ENCODE measurements at regions not wholly inside any gene's neighbourhood (a gene's known extent, or its start where the extent isn't known, plus 50 kb on each side); places are given as distances from the start of the nearest gene placed in this dataset.

GRCh38 chr22:22746963-22747933, 102.8 kb downstream of the GGTLC2 start:
- no peaks in the 10 kb centered on the region for H3K4me1 ChIP-seq (ENCODE audit: control insufficient read depth, insufficient read depth, low read length)
- CTCF ChIA-PET: interaction anchor here (0.6 to 6.8 kb wide), 15 partner anchors 6 to 369 kb away, joined by 3 to 46 read pairs (median 10); no protein-coding TSS in a partner anchor
- H3K4me3 ChIP-seq (ENCODE audit: low read depth, low read length): no peak overlapping the region
- no peak overlapping the region for H3K27ac ChIP-seq (ENCODE audit: extremely low read depth, low read depth, low read length)
- TF ChIP-seq ZNF514 (tag by site-specific recombination; IDR thresholded peaks at IDR 0.05): no peak
- TF ChIP-seq ZNF266 (tag by site-specific recombination; IDR thresholded peaks at IDR 0.05; ENCODE audit: low read depth): no peak
- no peak for TF ChIP-seq ZNF394 (tag by site-specific recombination; IDR thresholded peaks at IDR 0.05; ENCODE audit: borderline replicate concordance)
- TF ChIP-seq ZNF121 (tag by site-specific recombination; IDR thresholded peaks at IDR 0.05): no peak
- TF ChIP-seq ZNF596 (tag by site-specific recombination; IDR thresholded peaks at IDR 0.05): no peak
- TF ChIP-seq ZNF670 (tag by site-specific recombination; IDR thresholded peaks at IDR 0.05; ENCODE audit: low read depth): no peak
- TF ChIP-seq ZNF24 (tag by site-specific recombination; IDR thresholded peaks at IDR 0.05): no peak
- no peak for TF ChIP-seq BCL11A (tag by site-specific recombination; IDR thresholded peaks at IDR 0.05; ENCODE audit: low read depth)
- no peak for TF ChIP-seq YY2 (tag by site-specific recombination; IDR thresholded peaks at IDR 0.05)
- TF ChIP-seq ZNF544 (tag by site-specific recombination; IDR thresholded peaks at IDR 0.05): no peak
- TF ChIP-seq ZNF157 (tag by site-specific recombination; IDR thresholded peaks at IDR 0.05): no peak
- TF ChIP-seq ZNF549 (tag by site-specific recombination; IDR thresholded peaks at IDR 0.05): no peak
- no peak for TF ChIP-seq ZNF561 (tag by site-specific recombination; IDR thresholded peaks at IDR 0.05; ENCODE audit: borderline replicate concordance)
- no peaks in the 10 kb centered on the region for H3K9me3 ChIP-seq (ENCODE audit: control insufficient read depth, insufficient read depth, low read depth, low read length)
- no peaks in the 10 kb centered on the region for H3K36me3 ChIP-seq (ENCODE audit: control insufficient read depth in 2 of 2, insufficient read depth in 1 of 2, low read length in 2 of 2)
- POLR2A ChIA-PET: no interaction called here

GRCh38 chr22:22748297-22748743, 103.9 kb downstream of the GGTLC2 start:
- H3K4me1 ChIP-seq (ENCODE audit: control insufficient read depth, insufficient read depth, low read length): no peaks in the 10 kb centered on the region
- CTCF ChIA-PET: interaction anchor here (0.8 to 1.7 kb wide), 12 partner anchors 12 to 284 kb away, joined by 3 to 9 read pairs (median 4); no protein-coding TSS in a partner anchor
- no peak overlapping the region for H3K27ac ChIP-seq (ENCODE audit: extremely low read depth, low read depth, low read length)

More at GRCh38 chr22:22748297-22748743, 103.9 kb downstream of the GGTLC2 start:
- no peak overlapping the region for H3K4me3 ChIP-seq (ENCODE audit: low read depth, low read length)
- H3K9me3 ChIP-seq (ENCODE audit: control insufficient read depth, insufficient read depth, low read depth, low read length): no peaks in the 10 kb centered on the region
- no peak for TF ChIP-seq ZNF335 (tag by site-specific recombination; conservative IDR thresholded peaks at IDR 0.05)
- TF ChIP-seq ZNF398 (tag by site-specific recombination; IDR thresholded peaks at IDR 0.05): no peak
- TF ChIP-seq BCL11B (tag by site-specific recombination; IDR thresholded peaks at IDR 0.05; ENCODE audit: low read depth): no peak
- no peak for TF ChIP-seq YY1 (tag by site-specific recombination; IDR thresholded peaks at IDR 0.05)
- TF ChIP-seq ZNF664 (tag by site-specific recombination; IDR thresholded peaks at IDR 0.05): no peak
- TF ChIP-seq ZNF324 (tag by site-specific recombination; IDR thresholded peaks at IDR 0.05): no peak
- TF ChIP-seq ZNF23 (tag by site-specific recombination; IDR thresholded peaks at IDR 0.05; ENCODE audit: borderline replicate concordance): no peak
- TF ChIP-seq ZNF701 (tag by site-specific recombination; IDR thresholded peaks at IDR 0.05): no peak
- no peak for TF ChIP-seq SCRT2 (tag by site-specific recombination; IDR thresholded peaks at IDR 0.05)
- TF ChIP-seq ZNF155 (tag by site-specific recombination; IDR thresholded peaks at IDR 0.05): no peak
- no peak for TF ChIP-seq ZNF221 (tag by site-specific recombination; IDR thresholded peaks at IDR 0.05; ENCODE audit: borderline replicate concordance)
- 0 out of 2 replicates have a peak, but pooled peaks have one; percentile 35 for TF ChIP-seq ZBTB17 (tag by site-specific recombination; IDR thresholded peaks at IDR 0.05)
- TF ChIP-seq ZNF114 (tag by site-specific recombination; IDR thresholded peaks at IDR 0.05): no peak
- peak; percentile 86 for TF ChIP-seq ZNF654 (tag by site-specific recombination; IDR thresholded peaks at IDR 0.05; ENCODE audit: low read depth)
- TF ChIP-seq TCF7L2 (IDR thresholded peaks at IDR 0.05; ENCODE audit: borderline replicate concordance, low read depth, low read length): no peak
- no peak for TF ChIP-seq SCRT1 (tag by site-specific recombination; IDR thresholded peaks at IDR 0.05; ENCODE audit: borderline replicate concordance)
- no peak for TF ChIP-seq SP2 (tag by site-specific recombination; IDR thresholded peaks at IDR 0.05)
- TF ChIP-seq, protein P1, sequence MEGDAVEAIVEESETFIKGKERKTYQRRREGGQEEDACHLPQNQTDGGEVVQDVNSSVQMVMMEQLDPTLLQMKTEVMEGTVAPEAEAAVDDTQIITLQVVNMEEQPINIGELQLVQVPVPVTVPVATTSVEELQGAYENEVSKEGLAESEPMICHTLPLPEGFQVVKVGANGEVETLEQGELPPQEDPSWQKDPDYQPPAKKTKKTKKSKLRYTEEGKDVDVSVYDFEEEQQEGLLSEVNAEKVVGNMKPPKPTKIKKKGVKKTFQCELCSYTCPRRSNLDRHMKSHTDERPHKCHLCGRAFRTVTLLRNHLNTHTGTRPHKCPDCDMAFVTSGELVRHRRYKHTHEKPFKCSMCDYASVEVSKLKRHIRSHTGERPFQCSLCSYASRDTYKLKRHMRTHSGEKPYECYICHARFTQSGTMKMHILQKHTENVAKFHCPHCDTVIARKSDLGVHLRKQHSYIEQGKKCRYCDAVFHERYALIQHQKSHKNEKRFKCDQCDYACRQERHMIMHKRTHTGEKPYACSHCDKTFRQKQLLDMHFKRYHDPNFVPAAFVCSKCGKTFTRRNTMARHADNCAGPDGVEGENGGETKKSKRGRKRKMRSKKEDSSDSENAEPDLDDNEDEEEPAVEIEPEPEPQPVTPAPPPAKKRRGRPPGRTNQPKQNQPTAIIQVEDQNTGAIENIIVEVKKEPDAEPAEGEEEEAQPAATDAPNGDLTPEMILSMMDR (tag by site-specific recombination; IDR thresholded peaks at IDR 0.05): 0 out of 2 replicates have a peak, but pooled peaks have one; percentile 21
- no peaks in the 10 kb centered on the region for H3K36me3 ChIP-seq (ENCODE audit: control insufficient read depth in 2 of 2, insufficient read depth in 1 of 2, low read length in 2 of 2)
- POLR2A ChIA-PET: no interaction called here

Data from HEK293 (cell line).